ENCODE measurements at regions not wholly inside any gene's neighbourhood (a gene's known extent, or its start where the extent isn't known, plus 50 kb on each side); places are given as distances from the start of the nearest gene placed in this dataset.

DNA sequence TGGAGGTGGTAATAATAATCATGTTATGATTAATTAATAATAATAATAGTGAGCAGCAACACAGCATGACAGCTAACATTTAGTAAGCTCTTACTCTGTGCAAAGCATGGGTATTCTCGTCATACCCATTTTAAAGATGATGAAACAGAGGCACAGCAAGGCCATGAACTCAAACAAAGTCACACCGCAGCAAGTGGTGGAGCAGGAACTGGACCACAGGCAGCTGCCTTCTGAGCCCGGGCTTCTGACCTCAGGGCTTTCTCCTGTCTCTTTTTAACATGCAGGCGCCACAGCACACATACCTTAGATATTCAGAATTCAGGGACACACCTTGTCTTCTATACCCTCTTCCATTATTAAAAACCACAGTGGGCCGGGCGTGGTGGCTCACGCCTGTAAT lies 50.7 kb upstream of the SPATA12 start:
- DNase-seq, result no peak

- no peak for DNase-seq
Measured at GRCh38 chr3:57009367-57009766, 51.1 kb upstream of the SPATA12 start.

- no peak for DNase-seq
Measured at GRCh38 chr3:57007521-57008460, 52.7 kb upstream of the SPATA12 start.

DNA sequence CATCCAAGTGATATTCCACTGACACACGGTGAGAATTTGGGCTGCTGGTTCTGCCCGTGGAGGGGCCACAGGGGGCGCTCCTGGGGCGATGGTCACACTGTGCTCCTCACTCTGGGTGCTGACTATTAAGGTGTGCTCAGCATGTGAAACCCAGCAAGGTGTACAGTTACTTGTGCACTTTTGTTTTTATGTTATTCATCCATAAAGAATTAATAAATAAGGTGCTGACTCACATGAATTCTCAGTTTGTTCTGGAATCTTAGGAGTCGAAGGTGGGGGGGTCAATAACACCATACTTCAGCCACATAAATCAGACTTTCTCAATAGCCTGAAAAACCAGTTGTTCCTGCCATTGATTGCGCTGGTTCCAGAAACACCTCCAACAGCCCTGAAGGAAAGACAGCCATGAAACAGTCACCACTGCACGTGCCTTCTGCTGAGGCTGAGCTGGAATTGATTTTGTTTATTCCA lies 53.5 kb upstream of the SPATA12 start:
- DNase-seq, result no peak

GRCh38 chr3:57006179-57006657 lies 54.2 kb upstream of the SPATA12 start:
- no peak for DNase-seq

- DNase-seq, result no peak
Measured at GRCh38 chr3:57004229-57004628, 56.2 kb upstream of the SPATA12 start.

DNA sequence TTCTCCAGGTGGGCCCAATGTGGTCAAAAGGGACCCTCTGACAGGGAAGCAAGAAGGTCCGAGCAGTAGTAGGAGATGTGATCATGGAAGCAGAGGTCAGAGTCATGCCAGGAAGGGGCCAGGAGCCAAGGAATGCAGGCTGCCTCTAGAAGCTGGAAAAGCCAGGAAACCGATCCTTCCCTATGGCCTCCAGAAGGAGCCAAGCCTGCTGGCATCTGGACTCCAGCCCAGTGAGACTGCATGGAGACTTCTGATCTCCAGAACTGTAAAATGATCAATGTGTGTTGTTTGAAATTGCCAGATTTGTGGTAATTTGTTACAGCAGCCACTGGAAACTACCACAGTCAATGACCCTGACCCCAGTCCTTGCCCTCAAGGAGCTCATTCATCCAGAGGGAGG lies 56.8 kb upstream of the SPATA12 start:
- no peak for DNase-seq

DNA sequence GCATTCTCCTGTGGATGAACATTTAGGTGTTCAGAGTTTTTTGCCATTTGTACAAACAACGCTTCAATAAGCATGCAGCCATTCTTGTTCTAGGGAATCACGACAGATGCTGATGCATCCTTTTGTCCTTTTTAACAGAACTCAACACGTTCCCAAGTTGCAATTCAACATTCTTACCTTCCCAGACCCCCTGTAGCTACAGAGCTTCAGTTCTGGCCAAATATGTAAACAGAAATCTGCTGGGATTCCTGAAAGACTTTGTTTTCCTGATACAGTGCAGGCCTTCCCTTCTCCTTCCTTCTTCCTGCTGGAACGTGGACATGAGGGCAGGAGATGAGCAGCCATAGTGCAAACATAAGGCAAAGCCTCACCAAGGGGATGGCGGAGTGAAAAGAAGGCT lies 59.1 kb upstream of the SPATA12 start:
- no peak for DNase-seq

DNA sequence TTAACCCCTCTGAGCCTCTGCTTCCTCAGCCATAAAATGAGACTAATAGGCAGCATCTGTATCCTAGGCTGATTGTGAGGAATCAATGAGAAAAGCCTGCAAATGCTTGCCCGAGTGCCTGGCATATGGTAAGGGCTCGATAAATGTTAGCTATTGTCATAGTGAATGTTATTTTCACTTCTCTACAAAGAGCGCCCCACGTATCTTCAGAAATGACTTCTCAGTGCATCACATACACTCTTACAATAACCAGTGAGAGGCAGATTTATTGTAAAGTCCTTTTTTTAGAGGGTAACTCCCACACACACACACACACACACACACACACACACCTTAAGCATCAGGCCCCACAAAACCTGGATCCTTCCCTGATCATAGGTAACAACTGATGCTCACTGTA lies 60.5 kb upstream of the SPATA12 start:
- DNase-seq, result no peak

GRCh38 chr3:56999547-56999946 lies 60.9 kb upstream of the SPATA12 start:
- DNase-seq, result no peak

DNA sequence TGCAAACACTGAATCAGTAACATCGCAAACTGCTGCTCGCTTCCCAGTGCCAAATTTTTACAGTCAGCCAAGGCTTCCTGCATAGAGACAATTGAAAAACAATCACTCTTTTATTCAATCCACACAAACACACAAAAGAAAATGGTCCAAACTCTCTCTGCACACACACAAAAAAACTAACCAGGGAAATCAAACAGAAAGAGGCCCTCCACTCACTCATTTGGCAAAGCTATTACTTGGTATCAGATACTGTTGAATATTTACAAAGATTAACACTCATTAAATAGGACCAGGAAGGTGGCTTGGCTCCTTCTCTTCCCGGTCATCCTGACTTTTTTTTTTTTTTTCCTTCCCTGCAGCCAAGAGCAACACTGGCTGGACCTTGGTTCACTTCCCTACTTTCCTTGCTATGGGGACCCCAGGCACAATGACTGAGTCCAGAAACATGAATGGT lies 62.4 kb upstream of the SPATA12 start:
- no peak for DNase-seq

GRCh38 chr3:56997675-56998074 lies 62.8 kb upstream of the SPATA12 start:
- no peak for DNase-seq

GRCh38 chr3:56997041-56997440 lies 63.4 kb upstream of the SPATA12 start:
- DNase-seq, result no peak

- DNase-seq, result no peak
Measured at GRCh38 chr3:56994391-56994790, 66.1 kb upstream of the SPATA12 start.

GRCh38 chr3:56990641-56991015 lies 69.8 kb upstream of the SPATA12 start:
- DNase-seq, result no peak

DNA sequence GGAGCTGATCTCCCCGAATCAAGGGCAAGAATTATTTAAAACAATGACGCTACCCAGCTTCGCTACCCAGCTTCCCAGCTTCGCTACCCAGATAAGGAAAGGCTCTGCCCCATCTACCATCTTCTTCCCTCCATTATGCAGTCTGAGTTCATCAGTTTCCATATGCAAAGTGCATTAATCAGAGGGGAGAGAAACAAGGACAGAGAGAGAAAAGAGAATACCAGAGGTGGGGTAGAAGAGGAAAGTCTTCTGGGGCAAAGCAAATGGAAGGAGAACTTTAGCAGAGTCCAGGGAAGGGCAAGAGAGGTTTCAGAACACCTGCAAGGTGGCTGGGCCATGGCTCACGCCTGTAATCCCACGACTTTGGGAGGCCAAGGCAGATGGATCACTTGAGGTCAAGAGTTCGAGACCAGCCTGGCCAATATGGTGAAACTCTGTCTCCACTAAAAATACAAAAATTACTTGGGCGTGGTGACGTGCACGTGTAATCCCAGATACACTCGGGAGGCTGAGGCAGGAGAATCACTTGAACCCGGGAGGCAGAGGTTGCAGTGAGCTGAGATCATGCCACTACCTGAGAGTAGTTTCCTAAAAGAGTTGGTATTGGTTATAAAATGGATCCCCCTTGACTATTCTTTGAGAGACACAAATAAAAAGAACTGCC lies 70.4 kb upstream of the SPATA12 start:
- DNase-seq, result no peak

DNA sequence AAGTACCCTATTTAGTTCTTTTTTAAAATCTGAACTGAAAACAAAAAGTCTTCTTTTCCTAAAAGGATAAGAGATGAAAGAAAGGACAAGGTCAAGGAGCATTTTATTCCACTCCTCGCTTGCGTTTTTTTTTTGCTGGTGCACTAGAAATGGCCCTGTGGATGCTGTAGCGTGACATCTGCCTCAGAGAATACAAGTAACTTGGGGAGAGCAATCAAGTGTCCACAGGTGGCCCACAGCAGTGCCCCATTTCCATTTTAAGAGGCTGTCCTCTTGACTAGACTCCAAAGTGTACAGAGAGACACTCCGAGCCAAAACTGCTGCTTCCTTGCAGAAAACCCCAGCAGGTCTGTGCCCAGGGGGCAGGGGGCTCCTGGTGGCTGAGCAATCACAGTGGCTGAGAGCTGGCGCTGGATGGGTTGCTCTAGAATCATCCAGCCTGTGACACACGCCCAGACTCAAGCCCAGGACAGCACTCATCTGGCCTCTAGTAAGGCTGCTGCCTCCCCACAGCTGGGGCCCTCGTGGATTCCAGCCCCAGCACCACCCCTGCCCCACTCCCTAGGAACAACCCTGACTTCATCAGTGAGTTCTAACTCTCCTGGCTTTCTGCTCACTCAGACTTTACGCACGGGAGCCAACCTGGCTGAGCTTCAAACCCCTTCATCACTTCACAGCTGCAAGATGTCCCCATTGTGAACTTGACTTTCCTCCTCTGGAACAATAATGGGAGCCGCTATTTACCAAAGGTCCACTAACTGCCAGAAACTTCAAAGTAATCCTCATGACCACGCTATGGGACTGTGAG lies 71.1 kb upstream of the SPATA12 start:
- no peak for DNase-seq

GRCh38 chr3:56988458-56989168 lies 71.9 kb upstream of the SPATA12 start:
- peak; percentile 69 for DNase-seq

DNA sequence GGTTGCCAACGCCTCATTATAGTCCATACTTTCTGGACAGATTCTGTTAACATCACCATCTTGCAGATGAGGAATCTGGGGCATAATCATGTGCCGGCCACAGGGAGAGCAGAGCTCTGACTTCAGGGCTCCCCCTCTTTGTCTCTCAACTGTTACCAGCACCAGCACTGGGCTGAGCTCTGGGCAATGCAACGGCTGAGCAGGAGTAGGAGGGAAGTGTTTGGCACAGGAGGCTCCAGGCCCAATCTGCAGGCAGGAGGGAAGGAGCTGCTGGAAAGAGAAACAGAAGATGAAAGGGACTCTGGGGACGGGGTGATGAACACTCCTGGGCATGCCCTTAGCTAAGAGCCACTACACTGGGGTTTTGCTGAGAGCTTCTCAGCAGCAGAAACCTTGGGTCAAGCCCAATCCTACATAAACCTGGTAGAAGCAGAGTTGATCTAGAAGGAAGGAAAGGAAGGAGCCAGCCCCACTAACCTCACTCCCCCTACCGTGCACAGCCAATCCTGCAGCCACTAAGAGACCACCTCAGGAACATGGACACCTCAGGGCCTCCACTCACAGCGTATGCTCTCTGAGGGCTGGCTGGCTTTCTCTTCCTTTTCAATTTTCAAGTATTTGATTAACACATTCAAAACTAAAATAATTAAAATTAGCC lies 73.1 kb upstream of the SPATA12 start:
- DNase-seq, result no peak

DNA sequence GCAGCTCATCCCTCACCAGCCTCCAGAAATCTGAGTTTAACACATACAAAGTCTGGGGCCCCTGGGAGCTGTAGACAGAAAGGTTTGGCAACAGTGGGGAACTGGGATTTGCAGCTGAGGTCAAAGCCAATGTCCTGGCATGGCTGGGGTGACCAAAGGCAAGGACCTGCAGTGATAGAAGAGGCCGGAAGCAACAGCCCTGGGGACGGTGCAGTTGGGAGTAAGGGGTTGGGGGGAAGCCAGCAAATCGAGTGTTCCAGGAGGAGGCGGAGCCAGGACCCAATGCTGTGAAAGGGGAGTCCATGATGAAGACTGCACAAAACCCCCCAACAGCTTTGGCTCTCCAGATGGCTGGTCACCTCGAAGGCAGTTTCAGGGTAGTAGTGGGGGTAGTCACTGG lies 74.1 kb upstream of the SPATA12 start:
- no peak for DNase-seq

- DNase-seq, result no peak
Measured at GRCh38 chr3:56985878-56986277, 74.6 kb upstream of the SPATA12 start.

- no peak for DNase-seq
Measured at GRCh38 chr3:56985460-56985859, 75.0 kb upstream of the SPATA12 start.
